Natural killer cell treated with Interleukin-12 subunit alpha and Interleukin-12 subunit beta and Interleukin-15 and Interleukin-18, amount 100 ng/mL, for 72 hours (primary cell): ENCODE measurements at regions not wholly inside any gene's neighbourhood (a gene's known extent, or its start where the extent isn't known, plus 50 kb on each side); places are given as distances from the start of the nearest gene placed in this dataset.

Experiments used
- ATAC-seq, 2 donors: fragments of 150-1000 bp; cut with Tn5 transposase in 1 of 2; sonication (Bioruptor Pico), chemical (Tn5 transposase) in 1 of 2; 2 replicates each; pipeline ENCODE4 v1.10.0; 2021
- DNase-seq: peaks from one replicate; pipeline ENCODE4 v3.0.0; 2022; ENCODE audit warnings: low spot score
- H3K27ac Mint-ChIP-seq, 2 donors: 1 replicate in 1 of 2; 2 replicates in 1 of 2; pipeline ENCODE4 v1.8.0; 2022; ENCODE audit warnings: mixed read lengths in 2 of 2, mild to moderate bottlenecking in 1 of 2, moderate library complexity in 1 of 2
- H3K27me3 Mint-ChIP-seq, 2 donors: 1 replicate in 1 of 2; 2 replicates in 1 of 2; pipeline ENCODE4 v1.8.0; 2022; ENCODE audit warnings: mixed read lengths in 2 of 2
- H3K36me3 Mint-ChIP-seq: one replicate; pipeline ENCODE4 v1.8.0; 2022; ENCODE audit warnings: mixed read lengths
- H3K4me1 Mint-ChIP-seq, 2 donors: 1 replicate in 1 of 2; 2 replicates in 1 of 2; pipeline ENCODE4 v1.8.0; 2022; ENCODE audit warnings: low read depth in 2 of 2, mixed read lengths in 2 of 2, mild to moderate bottlenecking in 1 of 2
- H3K4me3 Mint-ChIP-seq: one replicate; pipeline ENCODE4 v1.8.0; 2022; ENCODE audit warnings: mixed read lengths
- H3K9me3 Mint-ChIP-seq: 2 replicates; pipeline ENCODE4 v1.8.0; 2022; ENCODE audit warnings: mixed read lengths

- ATAC-seq (no peak), DNase-seq (no peak)
- Mint-ChIP-seq H3K9me3 (no peaks in the 10 kb centered on the region), H3K36me3 (peaks cover 15% of the 10 kb centered on the region), H3K27me3 (no peaks in the 10 kb centered on the region), H3K4me3 (no peak overlapping the region), H3K27ac (no peak overlapping the region), H3K4me1 (peaks cover 0 to 5% of the 10 kb centered on the region in 2 donors)
Measured at GRCh38 chr5:116358015-116358523, 216.6 kb downstream of the SEMA6A start.

GRCh38 chr5:116355819-116356601, 218.6 kb downstream of the SEMA6A start:
- no peaks in the 10 kb centered on the region for H3K9me3 Mint-ChIP-seq
- no peak overlapping the region for H3K27ac Mint-ChIP-seq
- ATAC-seq (no peak), DNase-seq (no peak)
- H3K4me3 Mint-ChIP-seq, result no peak overlapping the region
- peaks cover 0 to 5% of the 10 kb centered on the region in 2 donors for H3K4me1 Mint-ChIP-seq
- peaks cover 25% of the 10 kb centered on the region for H3K36me3 Mint-ChIP-seq
- H3K27me3 Mint-ChIP-seq, result no peaks in the 10 kb centered on the region

GRCh38 chr5:116354699-116355098, 219.9 kb downstream of the SEMA6A start:
- no peaks in the 10 kb centered on the region for H3K9me3 Mint-ChIP-seq
- ATAC-seq (no peak), DNase-seq (no peak)
- H3K36me3 Mint-ChIP-seq, result peaks cover 29% of the 10 kb centered on the region
- peaks cover 0 to 5% of the 10 kb centered on the region in 2 donors for H3K4me1 Mint-ChIP-seq
- H3K27ac Mint-ChIP-seq, result no peak overlapping the region
- H3K27me3 Mint-ChIP-seq, result no peaks in the 10 kb centered on the region
- no peak overlapping the region for H3K4me3 Mint-ChIP-seq

- H3K27me3 Mint-ChIP-seq, result no peaks in the 10 kb centered on the region
- H3K36me3 Mint-ChIP-seq, result peaks cover 34% of the 10 kb centered on the region
- ATAC-seq, result no peak
Measured at GRCh38 chr5:116347657-116348056, 227.0 kb downstream of the SEMA6A start.

GRCh38 chr5:116343961-116344360, 230.7 kb downstream of the SEMA6A start:
- H3K36me3 Mint-ChIP-seq, result peaks cover 22% of the 10 kb centered on the region
- DNase-seq (no peak), ATAC-seq (no peak)
- H3K27me3 Mint-ChIP-seq, result no peaks in the 10 kb centered on the region
- peaks cover 16% of the 10 kb centered on the region for H3K9me3 Mint-ChIP-seq
- H3K4me1 Mint-ChIP-seq, result no peaks in the 10 kb centered on the region
- H3K27ac Mint-ChIP-seq, result no peak overlapping the region
- H3K4me3 Mint-ChIP-seq, result no peak overlapping the region

More at GRCh38 chr5:116347657-116348056, 227.0 kb downstream of the SEMA6A start:
- Mint-ChIP-seq H3K4me1 (no peaks in the 10 kb centered on the region), H3K9me3 (peaks cover 6% of the 10 kb centered on the region), H3K27ac (no peak overlapping the region), H3K4me3 (no peak overlapping the region)
- DNase-seq, result no peak
